ENCODE measurements at regions not wholly inside any gene's neighbourhood (a gene's known extent, or its start where the extent isn't known, plus 50 kb on each side); places are given as distances from the start of the nearest gene placed in this dataset.
"Not testable (repeated sequence)": the region's sequence is repeated elsewhere in the genome, so short reads cannot be mapped to it uniquely, and the experiment has no call there.

DNA sequence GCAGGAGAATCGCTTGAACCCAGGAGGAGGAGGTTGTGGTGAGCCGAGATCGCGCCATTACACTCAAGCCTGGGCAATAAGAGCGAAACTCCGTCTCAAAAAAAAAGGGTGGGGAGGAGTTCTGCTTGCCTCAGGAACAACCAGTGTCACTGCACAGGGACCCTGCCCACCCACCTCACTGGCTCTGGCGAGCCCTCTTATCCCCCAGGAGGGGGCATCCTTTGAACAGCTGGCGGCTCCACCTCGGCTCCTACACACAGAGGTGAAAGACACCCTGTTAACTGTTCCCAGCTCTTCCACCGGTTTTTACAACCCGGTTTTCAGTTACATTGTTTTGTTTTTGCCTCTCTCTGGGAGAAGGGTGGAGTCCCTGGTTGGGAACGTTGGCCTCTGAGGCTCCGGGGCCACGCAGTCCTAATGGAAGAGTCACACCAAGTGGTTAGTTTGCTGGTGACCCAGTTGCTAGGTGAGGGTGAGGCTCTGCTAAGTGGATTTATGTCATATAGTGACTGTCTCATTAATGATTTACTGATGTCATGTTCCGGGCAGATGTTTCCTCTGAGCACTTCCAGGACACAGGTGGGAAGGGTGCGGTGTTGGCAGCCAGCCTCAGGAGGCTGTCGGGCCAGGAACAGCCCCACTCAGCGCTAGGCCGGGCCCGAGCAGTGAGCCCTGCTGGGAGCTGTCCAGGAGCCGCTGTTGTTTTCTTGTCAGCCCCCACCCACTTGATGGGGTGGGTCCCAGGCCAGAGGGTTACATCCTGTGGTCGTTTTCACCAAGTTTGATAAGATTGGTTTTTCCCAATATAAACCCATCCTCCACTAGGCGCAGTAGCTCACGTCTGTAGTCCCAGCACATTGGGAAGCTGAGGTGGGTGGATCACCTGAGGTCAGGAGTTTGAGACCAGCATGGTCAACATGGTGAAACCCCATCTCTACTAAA, 4474.3 kb upstream of the OR11H1 start:
- H3K79me1 ChIP-seq (ENCODE audit: low read depth, low read length); H3K23me2 ChIP-seq (ENCODE audit: low read depth, low read length); H4K8ac ChIP-seq (ENCODE audit: extremely low read depth, insufficient read depth, low read length); H2BK5ac ChIP-seq (ENCODE audit: low read depth, low read length); CTCF ChIA-PET (ENCODE audit: partially characterized antibody); H3K27ac ChIP-seq (ENCODE audit: low read depth, low read length); H3K36me3 ChIP-seq (ENCODE audit: control insufficient read depth in 2 of 4, insufficient read depth in 4 of 4, low read length in 3 of 4); H3K9ac ChIP-seq (replicated peaks in 1 of 4; ENCODE audit: extremely low read depth in 1 of 4, low read depth in 3 of 4, low read length in 3 of 4); H3K56ac ChIP-seq (replicated peaks; ENCODE audit: insufficient read length, low read depth, low read length); H3K23ac ChIP-seq (ENCODE audit: insufficient read length); H3K18ac ChIP-seq (ENCODE audit: extremely low read depth, low read length); H4K20me1 ChIP-seq (replicated peaks in 1 of 2; ENCODE audit: control insufficient read depth in 1 of 2, insufficient read depth in 2 of 2, low read length in 2 of 2); H3K79me2 ChIP-seq (ENCODE audit: control insufficient read depth in 1 of 2, insufficient read depth in 2 of 2, low read length in 2 of 2); H4K5ac ChIP-seq (ENCODE audit: insufficient read length, low read depth, low read length); H3K14ac ChIP-seq (ENCODE audit: insufficient read length); DNase-seq (ENCODE audit: low read depth in 1 of 2, low spot score in 2 of 2); H2BK20ac ChIP-seq (ENCODE audit: low read length); H2BK120ac ChIP-seq (replicated peaks; ENCODE audit: low read depth, low read length); POLR2A ChIA-PET (ENCODE audit: partially characterized antibody); H3K4me2 ChIP-seq (ENCODE audit: insufficient read depth in 1 of 2, low read depth in 2 of 2, low read length in 2 of 2); H2AK5ac ChIP-seq (ENCODE audit: low read depth, low read length); FAIRE-seq; H3K4ac ChIP-seq (replicated peaks; ENCODE audit: insufficient read length, low read depth, low read length); H2AFZ ChIP-seq (ENCODE audit: low read length); H3K27me3 ChIP-seq (replicated peaks in 1 of 4; ENCODE audit: control insufficient read depth in 3 of 4, extremely low read depth in 1 of 4, insufficient read depth in 3 of 4, low read length in 3 of 4); H4K91ac ChIP-seq (replicated peaks; ENCODE audit: insufficient read length, low read length); H2BK15ac ChIP-seq (ENCODE audit: low read length); H3K4me1 ChIP-seq (replicated peaks in 1 of 4; ENCODE audit: control insufficient read depth in 3 of 4, insufficient read depth in 4 of 4, low read length in 3 of 4); H2BK12ac ChIP-seq (ENCODE audit: low read depth, low read length); H3K4me3 ChIP-seq (ENCODE audit: extremely low read depth in 1 of 4, insufficient read depth in 2 of 4, low read depth in 3 of 4, low read length in 4 of 4): not testable (repeated sequence)
- 71% methylated on average over 24 of the region's 24 CpGs; no CpG with 5 or more reads in 1 of the 2 experiments for WGBS, 2 experiments (ENCODE audit: extremely low coverage in 1 of 2, insufficient coverage in 1 of 2, insufficient read length in 1 of 2, insufficient replicate concordance in 2 of 2, low coverage in 1 of 2, low lambda C conversion rate in 2 of 2, missing lambda C conversion rate in 1 of 2)
- H3K9me3 ChIP-seq (ENCODE audit: insufficient read depth in 2 of 2, low read depth in 1 of 2, low read length in 1 of 2): peaks cover 66 to 77% of the 10 kb centered on the region in 2 experiments

GRCh38 chr22:11054681-11055080, 4473.3 kb upstream of the OR11H1 start:
- H3K14ac ChIP-seq (ENCODE audit: insufficient read length); H4K5ac ChIP-seq (ENCODE audit: insufficient read length, low read depth, low read length); POLR2A ChIA-PET (ENCODE audit: partially characterized antibody); FAIRE-seq; H2BK12ac ChIP-seq (ENCODE audit: low read depth, low read length); H2AFZ ChIP-seq (ENCODE audit: low read length); H3K9ac ChIP-seq (replicated peaks in 1 of 4; ENCODE audit: extremely low read depth in 1 of 4, low read depth in 3 of 4, low read length in 3 of 4); DNase-seq (ENCODE audit: low read depth in 1 of 2, low spot score in 2 of 2); H3K23me2 ChIP-seq (ENCODE audit: low read depth, low read length); H3K23ac ChIP-seq (ENCODE audit: insufficient read length); H2BK5ac ChIP-seq (ENCODE audit: low read depth, low read length); H3K36me3 ChIP-seq (ENCODE audit: control insufficient read depth in 2 of 4, insufficient read depth in 4 of 4, low read length in 3 of 4); H3K4ac ChIP-seq (replicated peaks; ENCODE audit: insufficient read length, low read depth, low read length); H3K79me2 ChIP-seq (ENCODE audit: control insufficient read depth in 1 of 2, insufficient read depth in 2 of 2, low read length in 2 of 2); H4K20me1 ChIP-seq (replicated peaks in 1 of 2; ENCODE audit: control insufficient read depth in 1 of 2, insufficient read depth in 2 of 2, low read length in 2 of 2); H3K27ac ChIP-seq (ENCODE audit: low read depth, low read length); H3K56ac ChIP-seq (replicated peaks; ENCODE audit: insufficient read length, low read depth, low read length); H4K8ac ChIP-seq (ENCODE audit: extremely low read depth, insufficient read depth, low read length); H2AK5ac ChIP-seq (ENCODE audit: low read depth, low read length); H3K27me3 ChIP-seq (replicated peaks in 1 of 4; ENCODE audit: control insufficient read depth in 3 of 4, extremely low read depth in 1 of 4, insufficient read depth in 3 of 4, low read length in 3 of 4); H3K18ac ChIP-seq (ENCODE audit: extremely low read depth, low read length); CTCF ChIA-PET (ENCODE audit: partially characterized antibody); H2BK20ac ChIP-seq (ENCODE audit: low read length); H4K91ac ChIP-seq (replicated peaks; ENCODE audit: insufficient read length, low read length); H3K4me2 ChIP-seq (ENCODE audit: insufficient read depth in 1 of 2, low read depth in 2 of 2, low read length in 2 of 2); H2BK15ac ChIP-seq (ENCODE audit: low read length); H2BK120ac ChIP-seq (replicated peaks; ENCODE audit: low read depth, low read length); H3K4me1 ChIP-seq (replicated peaks in 1 of 4; ENCODE audit: control insufficient read depth in 3 of 4, insufficient read depth in 4 of 4, low read length in 3 of 4); H3K79me1 ChIP-seq (ENCODE audit: low read depth, low read length); H3K4me3 ChIP-seq (ENCODE audit: extremely low read depth in 1 of 4, insufficient read depth in 2 of 4, low read depth in 3 of 4, low read length in 4 of 4): not testable (repeated sequence)
- 70% methylated on average over 11 of the region's 11 CpGs; no CpG with 5 or more reads in 1 of the 2 experiments for WGBS, 2 experiments (ENCODE audit: extremely low coverage in 1 of 2, insufficient coverage in 1 of 2, insufficient read length in 1 of 2, insufficient replicate concordance in 2 of 2, low coverage in 1 of 2, low lambda C conversion rate in 2 of 2, missing lambda C conversion rate in 1 of 2)
- peaks cover 61 to 75% of the 10 kb centered on the region in 2 experiments for H3K9me3 ChIP-seq (ENCODE audit: insufficient read depth in 2 of 2, low read depth in 1 of 2, low read length in 1 of 2)
